SU-DHL-6 (cell line): ENCODE measurements at regions not wholly inside any gene's neighbourhood (a gene's known extent, or its start where the extent isn't known, plus 50 kb on each side); places are given as distances from the start of the nearest gene placed in this dataset.

ENCODE experiments used
- H2AFZ ChIP-seq: fragments of 200-600 bp; sonication (generic); 2 replicates; pipeline ENCODE4 v1.6.1; 2014; ENCODE audit warnings: low read depth, mild to moderate bottlenecking, moderate library complexity, mixed read lengths, antibody characterized with exemption, low read length; ENCODE audit not compliant: severe bottlenecking
- H3F3A ChIP-seq: fragments of 200-600 bp; shearing (Covaris generic); 2 replicates; pipeline ENCODE4 v1.6.0; 2016; ENCODE audit warnings: antibody characterized with exemption, mild to moderate bottlenecking; ENCODE audit not compliant: insufficient read depth
- H3K27ac ChIP-seq: fragments of 200-600 bp; sonication (generic); 2 replicates; pipeline ENCODE4 v1.5.1; 2016; ENCODE audit warnings: low read depth, mild to moderate bottlenecking, low read length, moderate library complexity, mixed read lengths
- H3K27me3 ChIP-seq: fragments of 200-600 bp; sonication (generic), shearing (Covaris generic); 2 replicates; pipeline ENCODE4 v1.6.0; 2014; ENCODE audit warnings: mild to moderate bottlenecking, low read length
- H3K36me3 ChIP-seq: fragments of 200-600 bp; sonication (generic); 2 replicates; pipeline ENCODE4 v1.6.1; 2014; ENCODE audit warnings: mild to moderate bottlenecking, low read length, mixed read lengths
- H3K4me2 ChIP-seq: fragments of 300-600, 200-600 bp; shearing (Covaris generic), sonication (generic); 2 replicates; pipeline ENCODE4 v1.6.0; 2014; ENCODE audit warnings: low read length, low read depth, mild to moderate bottlenecking; ENCODE audit not compliant: poor library complexity, severe bottlenecking
- H3K4me3 ChIP-seq: fragments of 200-600 bp; sonication (generic); 2 replicates; pipeline ENCODE4 v1.5.1; 2014; ENCODE audit warnings: antibody characterized with exemption, low read length, mild to moderate bottlenecking, mixed read lengths; ENCODE audit not compliant: insufficient read depth, poor library complexity, severe bottlenecking
- H3K79me2 ChIP-seq: fragments of 200-600 bp; sonication (generic); 2 replicates; pipeline ENCODE4 v1.6.1; 2014; ENCODE audit warnings: mild to moderate bottlenecking, low read length, moderate library complexity; ENCODE audit not compliant: insufficient read depth
- H3K9ac ChIP-seq: fragments of 200-600 bp; sonication (generic); 2 replicates; pipeline ENCODE4 v1.7.0; 2014; ENCODE audit warnings: mild to moderate bottlenecking, low read length
- H3K9me2 ChIP-seq: fragments of 200-600 bp; sonication (generic); replicated peaks from 2 replicates; pipeline ENCODE4 v1.6.1; 2014; ENCODE audit warnings: low read length; ENCODE audit not compliant: insufficient read depth
- H3K9me3 ChIP-seq: fragments of 200-600 bp; sonication (generic); 2 replicates; pipeline ENCODE4 v1.6.1; 2014; ENCODE audit warnings: low read length, mixed read lengths; ENCODE audit not compliant: insufficient read depth
- H4K20me1 ChIP-seq: fragments of 200-600 bp; sonication (generic); 2 replicates; pipeline ENCODE4 v1.6.1; 2014; ENCODE audit warnings: low read depth, mild to moderate bottlenecking, antibody characterized with exemption, low read length, moderate library complexity, mixed read lengths
- EZH2phosphoT487 ChIP-seq: fragments of 200-600 bp; sonication (generic), shearing (Covaris generic); conservative IDR thresholded peaks from 2 replicates; pipeline ENCODE4 v1.6.1; 2018; ENCODE audit warnings: mild to moderate bottlenecking, antibody characterized with exemption, low read length, moderate library complexity, mixed read lengths
- TF ChIP-seq, protein P1 (sequence below): fragments of 200-600 bp; sonication (generic); IDR thresholded peaks from one replicate; pipeline ENCODE4 v1.5.1; 2017; ENCODE audit warnings: antibody characterized with exemption, mild to moderate bottlenecking, low read length, moderate library complexity; ENCODE audit not compliant: insufficient read depth, poor library complexity, severe bottlenecking

DNA sequence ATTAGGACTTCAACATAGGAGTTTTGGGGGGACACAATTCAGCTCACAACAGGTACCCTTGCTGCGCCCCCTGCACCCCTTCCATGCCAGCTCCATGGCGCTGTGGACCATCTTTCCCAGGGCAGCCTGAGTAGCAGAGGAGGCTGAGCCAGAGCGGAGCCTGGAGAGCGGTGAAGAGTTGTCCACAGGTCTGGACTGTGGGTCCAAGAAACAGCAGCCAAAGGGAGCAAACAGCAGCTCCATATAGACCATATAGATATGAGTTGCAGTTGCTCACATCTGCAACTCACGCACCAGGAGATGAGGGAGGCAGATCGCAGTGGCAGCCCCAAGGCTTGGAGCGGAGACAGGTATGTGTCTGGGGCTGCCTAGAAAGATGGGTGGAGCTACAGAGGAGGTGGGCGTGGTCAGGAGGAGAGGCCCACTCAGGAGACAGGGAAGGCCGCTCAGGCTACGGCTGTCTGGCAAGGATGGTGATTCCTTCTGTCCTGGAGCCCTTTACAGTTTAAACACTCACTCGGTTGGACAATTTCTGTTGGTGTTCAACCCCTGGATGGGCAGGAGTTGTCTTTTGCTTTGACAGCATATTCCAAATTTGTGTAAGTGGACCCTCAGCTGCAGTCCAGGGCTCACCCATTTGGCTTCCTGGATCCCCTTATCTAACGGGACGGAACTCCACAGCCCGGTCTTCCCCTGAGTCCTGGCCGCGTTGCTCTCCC is 155.1 kb downstream of the LPIN1 start:
- H3K36me3 ChIP-seq, result no peaks in the 10 kb centered on the region
- no peak overlapping the region for H3K9ac ChIP-seq
- no peak overlapping the region for H2AFZ ChIP-seq
- H4K20me1 ChIP-seq, result no peaks in the 10 kb centered on the region
- no peak overlapping the region for H3K4me3 ChIP-seq
- no peaks in the 10 kb centered on the region for H3K9me3 ChIP-seq
- H3F3A ChIP-seq, result peaks cover 18% of the 10 kb centered on the region
- no peak for TF ChIP-seq EZH2phosphoT487
- TF ChIP-seq, protein P1, sequence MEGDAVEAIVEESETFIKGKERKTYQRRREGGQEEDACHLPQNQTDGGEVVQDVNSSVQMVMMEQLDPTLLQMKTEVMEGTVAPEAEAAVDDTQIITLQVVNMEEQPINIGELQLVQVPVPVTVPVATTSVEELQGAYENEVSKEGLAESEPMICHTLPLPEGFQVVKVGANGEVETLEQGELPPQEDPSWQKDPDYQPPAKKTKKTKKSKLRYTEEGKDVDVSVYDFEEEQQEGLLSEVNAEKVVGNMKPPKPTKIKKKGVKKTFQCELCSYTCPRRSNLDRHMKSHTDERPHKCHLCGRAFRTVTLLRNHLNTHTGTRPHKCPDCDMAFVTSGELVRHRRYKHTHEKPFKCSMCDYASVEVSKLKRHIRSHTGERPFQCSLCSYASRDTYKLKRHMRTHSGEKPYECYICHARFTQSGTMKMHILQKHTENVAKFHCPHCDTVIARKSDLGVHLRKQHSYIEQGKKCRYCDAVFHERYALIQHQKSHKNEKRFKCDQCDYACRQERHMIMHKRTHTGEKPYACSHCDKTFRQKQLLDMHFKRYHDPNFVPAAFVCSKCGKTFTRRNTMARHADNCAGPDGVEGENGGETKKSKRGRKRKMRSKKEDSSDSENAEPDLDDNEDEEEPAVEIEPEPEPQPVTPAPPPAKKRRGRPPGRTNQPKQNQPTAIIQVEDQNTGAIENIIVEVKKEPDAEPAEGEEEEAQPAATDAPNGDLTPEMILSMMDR, result no peak
- H3K9me2 ChIP-seq, result no peaks in the 10 kb centered on the region
- H3K27me3 ChIP-seq, result no peaks in the 10 kb centered on the region
- H3K79me2 ChIP-seq, result no peaks in the 10 kb centered on the region
- H3K27ac ChIP-seq, result no peak overlapping the region
- no peak overlapping the region for H3K4me2 ChIP-seq

DNA sequence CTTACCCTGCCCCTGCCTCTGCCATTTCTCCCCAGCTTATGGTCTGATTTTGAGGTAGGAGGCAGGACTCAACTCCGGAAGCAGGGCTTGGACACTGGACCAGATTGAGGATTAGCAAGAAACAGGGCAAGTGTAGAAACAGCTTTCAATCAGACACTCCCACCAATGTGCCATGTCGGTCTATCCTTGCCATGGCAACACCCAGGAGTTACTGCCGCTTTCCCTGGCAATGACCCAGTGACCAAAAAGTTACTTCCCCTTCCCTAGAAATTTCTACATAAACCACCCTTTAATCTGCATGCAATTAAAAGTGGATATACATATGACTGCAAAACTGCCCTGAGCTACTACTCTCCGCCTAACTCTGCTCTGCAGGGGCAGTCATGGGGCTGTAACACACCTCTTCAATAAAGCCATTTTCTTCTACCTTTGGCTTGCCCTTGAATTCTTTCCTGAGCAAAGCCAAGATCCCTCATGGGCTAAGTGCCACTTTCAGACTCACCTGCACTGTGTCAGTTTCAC is 156.7 kb downstream of the LPIN1 start:
- Histone ChIP-seq H3K79me2 (no peaks in the 10 kb centered on the region), H3K4me2 (peak overlapping the region; percentile 4), H3K9me2 (no peaks in the 10 kb centered on the region), H3K27ac (peak overlapping the region; percentile 57), H3K9me3 (no peaks in the 10 kb centered on the region), H3K9ac (no peak overlapping the region), H3K4me3 (no peak overlapping the region), H3K27me3 (no peaks in the 10 kb centered on the region), H4K20me1 (no peaks in the 10 kb centered on the region), H2AFZ (no peak overlapping the region), H3F3A (peaks cover 14% of the 10 kb centered on the region), H3K36me3 (no peaks in the 10 kb centered on the region)
- TF ChIP-seq, protein P1, result no peak
- TF ChIP-seq EZH2phosphoT487, result no peak

DNA sequence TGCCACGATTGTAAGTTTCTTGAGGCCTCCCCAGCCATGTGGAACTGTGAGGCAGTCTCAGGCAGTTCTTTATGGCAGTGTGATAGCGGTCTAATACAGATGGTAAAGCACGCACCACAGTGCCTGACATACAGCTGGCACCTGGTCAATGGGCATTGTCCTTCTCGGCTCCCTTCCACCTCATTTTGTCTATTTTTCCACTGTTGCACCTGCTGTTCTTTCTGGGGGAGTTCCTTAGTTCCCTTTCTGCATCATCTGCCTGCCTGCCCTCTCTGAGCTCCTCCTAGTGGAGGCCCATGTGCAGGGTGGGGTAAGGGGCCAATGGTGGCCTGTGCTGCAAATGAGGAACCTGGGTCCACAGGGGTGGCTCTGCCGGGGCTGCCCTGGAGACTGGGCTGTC is 157.6 kb downstream of the LPIN1 start:
- H3K27me3 ChIP-seq, result no peaks in the 10 kb centered on the region
- no peaks in the 10 kb centered on the region for H3K9me2 ChIP-seq
- H3K4me3 ChIP-seq, result no peak overlapping the region
- no peak overlapping the region for H3K9ac ChIP-seq
- H4K20me1 ChIP-seq, result no peaks in the 10 kb centered on the region
- H3K9me3 ChIP-seq, result no peaks in the 10 kb centered on the region
- TF ChIP-seq EZH2phosphoT487, result no peak
- TF ChIP-seq, protein P1, result peak; percentile 41
- peak overlapping the region; percentile 4 for H3K4me2 ChIP-seq
- H3K79me2 ChIP-seq, result no peaks in the 10 kb centered on the region
- peak overlapping the region; percentile 57 for H3K27ac ChIP-seq
- H3K36me3 ChIP-seq, result no peaks in the 10 kb centered on the region
- peaks cover 14% of the 10 kb centered on the region for H3F3A ChIP-seq
- H2AFZ ChIP-seq, result peak overlapping the region; percentile 10
